H1 (cell line): ENCODE measurements at regions not wholly inside any gene's neighbourhood (a gene's known extent, or its start where the extent isn't known, plus 50 kb on each side); places are given as distances from the start of the nearest gene placed in this dataset.

Experiments used
- CTCF ChIA-PET: fragments of 300-600 bp; sonication (Branson Sonifier 250); formaldehyde crosslinking; loops from one replicate; lab custom pipeline; 2021; ENCODE audit not compliant: partially characterized antibody; lab: Charles Lee
- POLR2A ChIA-PET: fragments of 300-600 bp; sonication (Branson Sonifier 250); formaldehyde crosslinking; loops from one replicate; lab custom pipeline; 2021; ENCODE audit warnings: inconsistent platforms; ENCODE audit not compliant: partially characterized antibody; lab: Charles Lee
- DNase-seq, 2 experiments: peaks; one replicate each; pipeline versions ENCODE4 v3.0.0 to v3.0.0-alpha.2; 2010 to 2022; ENCODE audit warnings: low spot score in 2 of 2, low read depth in 1 of 2, mixed read lengths in 1 of 2
- FAIRE-seq: peaks from 2 replicates; lab custom pipeline; 2011; peaks lifted over from hg19 to GRCh38; lab: Jason Lieb, UNC
- H2AFZ ChIP-seq: 2 replicates; pipeline ENCODE4 v1.8.1; 2012; ENCODE audit warnings: low read length, inconsistent platforms
- H2AK5ac ChIP-seq: 2 replicates; pipeline ENCODE4 v1.6.1; 2013; ENCODE audit warnings: low read depth, low read length
- H2BK120ac ChIP-seq: replicated peaks from 2 replicates; pipeline ENCODE3; 2013; ENCODE audit warnings: low read depth, low read length, inconsistent platforms
- H2BK12ac ChIP-seq: 2 replicates; pipeline ENCODE4 v1.6.1; 2013; ENCODE audit warnings: low read depth, low read length
- H2BK15ac ChIP-seq: 2 replicates; pipeline ENCODE4 v1.6.1; 2013; ENCODE audit warnings: low read length
- H2BK20ac ChIP-seq: 2 replicates; pipeline ENCODE4 v1.6.1; 2013; ENCODE audit warnings: low read length
- H2BK5ac ChIP-seq: 2 replicates; pipeline ENCODE4 v1.6.1; 2013; ENCODE audit warnings: low read depth, low read length
- H3K14ac ChIP-seq: 2 replicates; pipeline ENCODE4 v1.6.1; 2013; ENCODE audit warnings: inconsistent platforms; ENCODE audit not compliant: insufficient read length
- H3K18ac ChIP-seq: 2 replicates; pipeline ENCODE4 v1.6.1; 2013; ENCODE audit warnings: low read length; ENCODE audit errors: extremely low read depth
- H3K23ac ChIP-seq: 2 replicates; pipeline ENCODE4 v1.6.1; 2013; ENCODE audit warnings: inconsistent platforms; ENCODE audit not compliant: insufficient read length
- H3K23me2 ChIP-seq: 2 replicates; pipeline ENCODE4 v1.6.1; 2013; ENCODE audit warnings: low read depth, low read length
- H3K27ac ChIP-seq: 2 replicates; pipeline ENCODE4 v1.6.1; 2011; ENCODE audit warnings: low read depth, low read length, inconsistent platforms
- H3K27me3 ChIP-seq, 4 experiments: replicated peaks in 1 of 4; 1 replicate in 1 of 4; 2 replicates in 3 of 4; pipeline versions ENCODE4 v1.6.1 to v1.8.1; 2011 to 2013; ENCODE audit warnings: low read length in 3 of 4, mild to moderate bottlenecking in 3 of 4, inconsistent platforms in 2 of 4, mixed read lengths in 2 of 4, moderate library complexity in 1 of 4; ENCODE audit not compliant: control insufficient read depth in 3 of 4, insufficient read depth in 3 of 4; ENCODE audit errors: extremely low read depth in 1 of 4
- H3K36me3 ChIP-seq, 4 experiments: 2 replicates each; pipeline versions ENCODE4 v1.6.1 to v1.8.1; 2011 to 2013; ENCODE audit warnings: mild to moderate bottlenecking in 4 of 4, low read length in 3 of 4, moderate library complexity in 2 of 4, control low read depth in 1 of 4, inconsistent platforms in 1 of 4; ENCODE audit not compliant: insufficient read depth in 4 of 4, control insufficient read depth in 2 of 4
- H3K4ac ChIP-seq: replicated peaks from 2 replicates; pipeline ENCODE3; 2013; ENCODE audit warnings: low read length, low read depth, mixed read lengths, inconsistent platforms; ENCODE audit not compliant: insufficient read length
- H3K4me1 ChIP-seq, 4 experiments: replicated peaks in 1 of 4; 1 replicate in 1 of 4; 2 replicates in 3 of 4; pipeline versions ENCODE4 v1.6.1 to v1.8.1; 2011 to 2013; ENCODE audit warnings: low read length in 3 of 4, inconsistent platforms in 2 of 4, mixed read lengths in 1 of 4; ENCODE audit not compliant: insufficient read depth in 4 of 4, control insufficient read depth in 3 of 4
- H3K4me2 ChIP-seq, 2 experiments: 2 replicates each; pipeline versions ENCODE4 v1.6.1 to v1.8.1; 2011 to 2013; ENCODE audit warnings: low read depth in 2 of 2, low read length in 2 of 2, control low read depth in 1 of 2, inconsistent platforms in 1 of 2, mild to moderate bottlenecking in 1 of 2; ENCODE audit not compliant: insufficient read depth in 1 of 2
- H3K4me3 ChIP-seq, 4 experiments: fragments of 200-600, 300-600 bp in 1 of 4; sonication (generic), shearing (Covaris generic), sonication (Bioruptor Twin) in 1 of 4; 2 replicates each; pipeline versions ENCODE4 v1.5.1 to v1.8.1; 2011 to 2016; ENCODE audit warnings: low read length in 4 of 4, low read depth in 3 of 4, control low read depth in 2 of 4, inconsistent platforms in 2 of 4, mild to moderate bottlenecking in 2 of 4, mixed read lengths in 1 of 4, moderate library complexity in 1 of 4; ENCODE audit not compliant: insufficient read depth in 2 of 4; ENCODE audit errors: extremely low read depth in 1 of 4
- H3K56ac ChIP-seq: replicated peaks from 2 replicates; pipeline ENCODE3; 2013; ENCODE audit warnings: low read depth, mild to moderate bottlenecking, mixed read lengths, low read length, inconsistent platforms; ENCODE audit not compliant: insufficient read length
- H3K79me1 ChIP-seq: 2 replicates; pipeline ENCODE4 v1.6.1; 2013; ENCODE audit warnings: low read depth, low read length, control low read depth
- H3K79me2 ChIP-seq, 2 experiments: 2 replicates each; pipeline versions ENCODE4 v1.6.1 to v1.8.1; 2012 to 2013; ENCODE audit warnings: low read length in 2 of 2, mild to moderate bottlenecking in 2 of 2, inconsistent platforms in 1 of 2; ENCODE audit not compliant: insufficient read depth in 2 of 2, control insufficient read depth in 1 of 2
- H3K9ac ChIP-seq, 4 experiments: replicated peaks in 1 of 4; 1 replicate in 1 of 4; 2 replicates in 3 of 4; pipeline versions ENCODE4 v1.6.1 to v1.8.1; 2011 to 2013; ENCODE audit warnings: low read depth in 3 of 4, low read length in 3 of 4, control low read depth in 2 of 4, mild to moderate bottlenecking in 2 of 4, moderate library complexity in 2 of 4, inconsistent platforms in 1 of 4; ENCODE audit errors: extremely low read depth in 1 of 4
- H3K9me3 ChIP-seq, 2 experiments: 2 replicates each; pipeline versions ENCODE4 v1.6.1 to v1.8.1; 2012 to 2013; ENCODE audit warnings: mild to moderate bottlenecking in 2 of 2, moderate library complexity in 2 of 2, control low read depth in 1 of 2, inconsistent platforms in 1 of 2, low read depth in 1 of 2, low read length in 1 of 2, mixed read lengths in 1 of 2; ENCODE audit not compliant: insufficient read depth in 2 of 2
- H4K20me1 ChIP-seq, 2 experiments: replicated peaks in 1 of 2; 2 replicates each; pipeline versions ENCODE3 to v1.8.1; 2011 to 2013; ENCODE audit warnings: inconsistent platforms in 2 of 2, low read length in 2 of 2, mild to moderate bottlenecking in 1 of 2; ENCODE audit not compliant: insufficient read depth in 2 of 2, control insufficient read depth in 1 of 2
- H4K5ac ChIP-seq: 2 replicates; pipeline ENCODE4 v1.6.1; 2013; ENCODE audit warnings: low read length, low read depth, mixed read lengths, inconsistent platforms; ENCODE audit not compliant: insufficient read length
- H4K8ac ChIP-seq: 2 replicates; pipeline ENCODE4 v1.8.0; 2013; ENCODE audit warnings: mild to moderate bottlenecking, moderate library complexity, low read length, inconsistent platforms; ENCODE audit not compliant: insufficient read depth; ENCODE audit errors: extremely low read depth
- H4K91ac ChIP-seq: replicated peaks from 2 replicates; pipeline ENCODE3; 2013; ENCODE audit warnings: low read length, mixed read lengths, inconsistent platforms; ENCODE audit not compliant: insufficient read length
- CEBPB ChIP-seq: IDR thresholded peaks from 2 replicates; pipeline ENCODE4 v1.6.1; 2012; ENCODE audit warnings: low read depth, low read length
- WGBS, 2 experiments: shearing (Covaris generic) in 1 of 2; methylation state at CpG; one replicate each; pipeline versions ENCODE4 v1.1.6 to v1.1.7; 2013 to 2015; ENCODE audit warnings: low lambda C conversion rate in 2 of 2, mixed read lengths in 2 of 2, inconsistent platforms in 1 of 2, low coverage in 1 of 2, missing lambda C conversion rate in 1 of 2; ENCODE audit not compliant: insufficient replicate concordance in 2 of 2, insufficient coverage in 1 of 2, insufficient read length in 1 of 2; ENCODE audit errors: extremely low coverage in 1 of 2, missing lambda C conversion rate in 1 of 2; 5-methylcytosine and 5-hydroxymethylcytosine counted together

- no peak for FAIRE-seq
- Histone ChIP-seq H3K79me1 (no peaks in the 10 kb centered on the region), H3K9ac (no peak overlapping the region), H3K36me3 (no peaks in the 10 kb centered on the region), H2BK12ac (no peak overlapping the region), H3K4me3 (no peak overlapping the region), H3K23ac (no peak overlapping the region), H2BK15ac (no peak overlapping the region), H3K18ac (no peak overlapping the region), H3K23me2 (no peaks in the 10 kb centered on the region; the same call in 1 of the 2 replicates), H2BK120ac (no peak overlapping the region), H2AK5ac (no peak overlapping the region), H4K8ac (no peak overlapping the region), H3K27ac (no peak overlapping the region), H2BK5ac (no peak overlapping the region), H4K91ac (no peak overlapping the region), H4K5ac (no peak overlapping the region), H2AFZ (no peak overlapping the region), H3K4ac (no peak overlapping the region), H3K4me2 (no peak overlapping the region), H3K9me3 (no peaks in the 10 kb centered on the region), H3K14ac (no peak overlapping the region), H3K4me1 (0 out of 7 replicates have a peak, but pooled peaks cover 0 to 2% (median 0%) of the 10 kb centered on the region in 4 experiments), H2BK20ac (no peak overlapping the region), H3K27me3 (no peaks in the 10 kb centered on the region), H3K56ac (no peak overlapping the region), H4K20me1 (no peaks in the 10 kb centered on the region), H3K79me2 (no peaks in the 10 kb centered on the region)
- ChIA-PET CTCF (no interaction called here), POLR2A (no interaction called here)
- TF ChIP-seq CEBPB: no peak
- DNase-seq: no peak
- WGBS, 2 experiments: 84% methylated on average over 3 of the region's 3 CpGs; no CpG with 5 or more reads in 1 of the 2 experiments
These were observed 88.6 kb downstream of the MGST1 start for GRCh38 chr12:16435875-16436554.
